OCI-LY1 (cell line): ENCODE measurements at regions not wholly inside any gene's neighbourhood (a gene's known extent, or its start where the extent isn't known, plus 50 kb on each side); places are given as distances from the start of the nearest gene placed in this dataset.

Experiments
- EZH2 ChIP-seq: fragments of 200-600 bp; sonication (generic), shearing (Covaris generic); IDR thresholded peaks from 2 replicates; pipeline ENCODE4 v1.8.0; 2017; ENCODE audit warnings: borderline replicate concordance, mixed run types, mild to moderate bottlenecking, antibody characterized with exemption, low read length, moderate library complexity, mixed read lengths
- TF ChIP-seq, protein P1 (sequence below): fragments of 200-600 bp; sonication (generic), shearing (Covaris generic); IDR thresholded peaks from 2 replicates; pipeline ENCODE4 v1.5.1; 2017; ENCODE audit warnings: mild to moderate bottlenecking, antibody characterized with exemption, low read length, moderate library complexity, mixed read lengths

- TF ChIP-seq, protein P1, sequence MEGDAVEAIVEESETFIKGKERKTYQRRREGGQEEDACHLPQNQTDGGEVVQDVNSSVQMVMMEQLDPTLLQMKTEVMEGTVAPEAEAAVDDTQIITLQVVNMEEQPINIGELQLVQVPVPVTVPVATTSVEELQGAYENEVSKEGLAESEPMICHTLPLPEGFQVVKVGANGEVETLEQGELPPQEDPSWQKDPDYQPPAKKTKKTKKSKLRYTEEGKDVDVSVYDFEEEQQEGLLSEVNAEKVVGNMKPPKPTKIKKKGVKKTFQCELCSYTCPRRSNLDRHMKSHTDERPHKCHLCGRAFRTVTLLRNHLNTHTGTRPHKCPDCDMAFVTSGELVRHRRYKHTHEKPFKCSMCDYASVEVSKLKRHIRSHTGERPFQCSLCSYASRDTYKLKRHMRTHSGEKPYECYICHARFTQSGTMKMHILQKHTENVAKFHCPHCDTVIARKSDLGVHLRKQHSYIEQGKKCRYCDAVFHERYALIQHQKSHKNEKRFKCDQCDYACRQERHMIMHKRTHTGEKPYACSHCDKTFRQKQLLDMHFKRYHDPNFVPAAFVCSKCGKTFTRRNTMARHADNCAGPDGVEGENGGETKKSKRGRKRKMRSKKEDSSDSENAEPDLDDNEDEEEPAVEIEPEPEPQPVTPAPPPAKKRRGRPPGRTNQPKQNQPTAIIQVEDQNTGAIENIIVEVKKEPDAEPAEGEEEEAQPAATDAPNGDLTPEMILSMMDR, result no peak
- TF ChIP-seq EZH2, result no peak
Observed at GRCh38 chr3:59249698-59250361, 200.0 kb upstream of the CFAP20DC start.
